A549 (cell line): ENCODE measurements at regions not wholly inside any gene's neighbourhood (a gene's known extent, or its start where the extent isn't known, plus 50 kb on each side); places are given as distances from the start of the nearest gene placed in this dataset.

Source experiments
- ATAC-seq, 2 experiments: fragments of 200-7000 bp in 1 of 2; fragments of >200 bp in 1 of 2; cut with Nextera tagmentation in 1 of 2; cut with Tn5 transposase in 1 of 2; 3 replicates each; pipeline versions ENCODE4 v1.8.0 to v1.9.1; 2018 to 2020; ENCODE audit warnings: mild to moderate bottlenecking in 1 of 2, moderate library complexity in 1 of 2
- CTCF ChIA-PET: fragments of 300-600 bp; sonication (Branson Sonifier 250); formaldehyde crosslinking; extraction: SDS; loops from one replicate; lab custom pipeline; 2021; ENCODE audit warnings: antibody characterized with exemption, inconsistent platforms; lab: Yijun Ruan, JAX
- POLR2A ChIA-PET: fragments of 350-600 bp; formaldehyde crosslinking; extraction: SDS; loops from one replicate; lab custom pipeline; 2021; ENCODE audit warnings: antibody characterized with exemption, inconsistent platforms; lab: Yijun Ruan, JAX
- DNase-seq, 2 experiments: peaks; one replicate each; pipeline versions ENCODE4 v3.0.0 to v3.0.0-alpha.2; 2011 to 2016; ENCODE audit warnings: low read depth in 1 of 2, low spot score in 1 of 2
- FAIRE-seq: peaks from 2 replicates; lab custom pipeline; 2011; peaks lifted over from hg19 to GRCh38; lab: Jason Lieb, UNC
- H3K27ac ChIP-seq, 2 experiments: fragments of >200 bp; sonication (Bioruptor Twin); formaldehyde crosslinking; 3 replicates each; pipeline ENCODE4 v1.5.1; 2016 to 2017
- H3K4me1 ChIP-seq: fragments of >200 bp; sonication (Bioruptor Twin); formaldehyde crosslinking; 3 replicates; pipeline ENCODE4 v1.6.1; 2016
- H3K4me2 ChIP-seq: fragments of >200 bp; sonication (Bioruptor Twin); formaldehyde crosslinking; 3 replicates; pipeline ENCODE4 v1.6.1; 2016
- H3K4me3 ChIP-seq: fragments of >200 bp; sonication (Bioruptor Twin); formaldehyde crosslinking; 3 replicates; pipeline ENCODE4 v1.5.1; 2016
- H3K9me3 ChIP-seq: fragments of >200 bp; sonication (Bioruptor Twin); formaldehyde crosslinking; 3 replicates; pipeline ENCODE4 v1.6.1; 2016
- BCL3 ChIP-seq: fragments of >200 bp; sonication (Bioruptor Twin); formaldehyde crosslinking; IDR thresholded peaks from 3 replicates; pipeline ENCODE4 v1.6.1; 2016
- BHLHE40 ChIP-seq: IDR thresholded peaks from 2 replicates; pipeline ENCODE4 v1.6.1; 2012; ENCODE audit warnings: low read depth, low read length, inconsistent platforms
- CEBPB ChIP-seq, 2 experiments: fragments of >200 bp in 1 of 2; sonication (Bioruptor Twin) in 1 of 2; formaldehyde crosslinking in 1 of 2; IDR thresholded peaks; 2 replicates each; pipeline ENCODE4 v1.6.1; 2012 to 2016
- EP300 ChIP-seq, 2 experiments: fragments of >200 bp; sonication (Bioruptor Twin); formaldehyde crosslinking; IDR thresholded peaks; 2 replicates in 1 of 2; 3 replicates in 1 of 2; pipeline ENCODE4 v1.6.1; 2016 to 2017
- FOSL2 ChIP-seq, 2 experiments: fragments of 450-650 bp in 1 of 2; fragments of >200 bp in 1 of 2; sonication (Bioruptor Twin) in 1 of 2; formaldehyde crosslinking; IDR thresholded peaks; 2 replicates each; pipeline versions ENCODE4 v1.5.0 to v1.6.1; 2016 to 2020; ENCODE audit warnings: mild to moderate bottlenecking in 1 of 2, moderate library complexity in 1 of 2
- FOXS1 ChIP-seq: fragments of 250-450 bp; sonication (Bioruptor Pico); IDR thresholded peaks from 2 replicates; pipeline ENCODE4 v1.5.0; 2020; ENCODE audit warnings: mild to moderate bottlenecking, moderate library complexity
- HES2 ChIP-seq: fragments of >200 bp; sonication (Bioruptor Twin); formaldehyde crosslinking; IDR thresholded peaks from 2 replicates; pipeline ENCODE4 v1.6.1; 2016
- HEYL ChIP-seq: fragments of 250-450 bp; sonication (Bioruptor Pico); IDR thresholded peaks from 2 replicates; pipeline ENCODE4 v1.8.0; 2021; ENCODE audit warnings: mild to moderate bottlenecking, moderate library complexity
- HOXB13 ChIP-seq: fragments of 250-450 bp; sonication (Bioruptor Pico); IDR thresholded peaks from 2 replicates; pipeline ENCODE4 v1.5.0; 2020; ENCODE audit warnings: low read depth, mild to moderate bottlenecking, moderate library complexity
- HOXB5 ChIP-seq: fragments of 250-450 bp; sonication (Bioruptor Pico); IDR thresholded peaks from 2 replicates; pipeline ENCODE4 v1.5.0; 2020; ENCODE audit warnings: mild to moderate bottlenecking, moderate library complexity
- JUN ChIP-seq, 2 experiments: fragments of >200 bp; sonication (Bioruptor Twin); formaldehyde crosslinking; IDR thresholded peaks; 2 replicates in 1 of 2; 3 replicates in 1 of 2; pipeline ENCODE4 v1.6.1; 2016 to 2017
- JUNB ChIP-seq: fragments of >200 bp; sonication (Bioruptor Twin); formaldehyde crosslinking; IDR thresholded peaks from 2 replicates; pipeline ENCODE4 v1.6.1; 2016
- KDM1A ChIP-seq: fragments of 200-600 bp; sonication (generic); IDR thresholded peaks from 2 replicates; pipeline ENCODE4 v1.6.1; 2016; ENCODE audit warnings: low read depth, mild to moderate bottlenecking
- KDM5A ChIP-seq: fragments of 200-600 bp; sonication (generic); IDR thresholded peaks from 2 replicates; pipeline ENCODE4 v1.6.1; 2016; ENCODE audit warnings: antibody characterized with exemption, mild to moderate bottlenecking
- MAZ ChIP-seq: fragments of 150-350 bp; IDR thresholded peaks from 2 replicates; pipeline ENCODE4 v1.6.1; 2014; ENCODE audit warnings: antibody characterized with exemption, low read depth, low read length, borderline replicate concordance
- PHF8 ChIP-seq: fragments of 200-600 bp; sonication (generic); IDR thresholded peaks from 2 replicates; pipeline ENCODE4 v1.6.1; 2016; ENCODE audit warnings: low read depth, mild to moderate bottlenecking, antibody characterized with exemption, moderate library complexity, borderline replicate concordance
- POLR2AphosphoS2 ChIP-seq: conservative IDR thresholded peaks from 2 replicates; pipeline ENCODE4 v1.6.1; 2012; ENCODE audit warnings: low read length, improper control_type of control experiment, inconsistent platforms
- RNF2 ChIP-seq: fragments of 200-600 bp; sonication (generic); IDR thresholded peaks from 2 replicates; pipeline ENCODE4 v1.6.1; 2016; ENCODE audit warnings: low read depth, mild to moderate bottlenecking, antibody characterized with exemption, moderate library complexity, borderline replicate concordance
- SREBF2 ChIP-seq: fragments of 450-650 bp; IDR thresholded peaks from 2 replicates; pipeline ENCODE4 v1.6.1; 2014; ENCODE audit warnings: mild to moderate bottlenecking, moderate library complexity
- ZFP36 ChIP-seq: fragments of 450-650 bp; IDR thresholded peaks from 2 replicates; pipeline ENCODE4 v1.6.1; 2014; ENCODE audit warnings: borderline replicate concordance; ENCODE audit not compliant: partially characterized antibody
- WGBS: methylation state at CpG from one replicate; pipeline ENCODE4 v1.1.6; 2017; ENCODE audit errors: missing lambda C conversion rate; 5-methylcytosine and 5-hydroxymethylcytosine counted together

GRCh38 chr1:186775881-186776560 is 52.7 kb upstream of the PLA2G4A start:
- Histone ChIP-seq H3K9me3 (no peaks in the 10 kb centered on the region), H3K4me3 (no peak overlapping the region), H3K4me2 (no peak overlapping the region)
- FAIRE-seq = no peak
- CTCF ChIA-PET = interaction anchor here (1.2 kb wide), 1 partner anchor 8 kb away, joined by 3 read pairs; no protein-coding TSS in a partner anchor
- WGBS = 87% methylated on average over 1 of the region's 1 CpG
- POLR2A ChIA-PET = no interaction called here
- no peak for TF ChIP-seq JUNB
- no peak for TF ChIP-seq CEBPB (IDR thresholded peaks at IDR 0.05)
- TF ChIP-seq FOSL2 (IDR thresholded peaks at IDR 0.05) = no peak
- no peak for TF ChIP-seq FOSL2 (CRISPR knock-in tag; IDR thresholded peaks at IDR 0.05)
- TF ChIP-seq, all 56 proteins: peak for 0
- ATAC-seq (no peak), DNase-seq (no peak)
- Histone ChIP-seq H3K27ac (no peak overlapping the region), H3K4me1 (no peaks in the 10 kb centered on the region)

- no peak for DNase-seq
- WGBS = 82% methylated on average over 2 of the region's 2 CpGs
- POLR2A ChIA-PET = no interaction called here
Measured at GRCh38 chr1:186775036-186775435, 53.7 kb upstream of the PLA2G4A start.

GRCh38 chr1:186772228-186772627 is 56.5 kb upstream of the PLA2G4A start:
- FAIRE-seq = no peak
- Histone ChIP-seq H3K4me1 (peaks cover 5% of the 10 kb centered on the region; the same call in 1 of the 3 replicates), H3K27ac (no peak overlapping the region), H3K4me3 (no peak overlapping the region), H3K9me3 (no peaks in the 10 kb centered on the region), H3K4me2 (no peak overlapping the region)
- ChIA-PET CTCF (interaction anchor here (0.6 to 1.1 kb wide), 3 partner anchors 9 to 95 kb away, joined by 3 to 4 read pairs (median 3); no protein-coding TSS in a partner anchor), POLR2A (no interaction called here)
- no peak for ATAC-seq
- TF ChIP-seq RNF2 (no peak), HEYL (CRISPR knock-in tag) (no peak), ZFP36 (no peak), HOXB13 (CRISPR knock-in tag) (no peak), JUN (IDR thresholded peaks at IDR 0.05) (no peak), BCL3 (no peak), MAZ (no peak), PHF8 (no peak), POLR2AphosphoS2 (no peak), EP300 (IDR thresholded peaks at IDR 0.05) (no peak), KDM1A (no peak)
- no peak for DNase-seq
- 87% methylated on average over 3 of the region's 3 CpGs for WGBS

More at GRCh38 chr1:186775036-186775435, 53.7 kb upstream of the PLA2G4A start:
- no peak for ATAC-seq
- H3K4me2 ChIP-seq = no peak overlapping the region
- H3K9me3 ChIP-seq = no peaks in the 10 kb centered on the region
- CTCF ChIA-PET = no interaction called here
- no peak for FAIRE-seq
- H3K4me3 ChIP-seq = no peak overlapping the region
- H3K4me1 ChIP-seq = no peaks in the 10 kb centered on the region
- no peak overlapping the region for H3K27ac ChIP-seq
- TF ChIP-seq HOXB13 (CRISPR knock-in tag) (no peak), HEYL (CRISPR knock-in tag) (no peak), SREBF2 (no peak), BHLHE40 (no peak), EP300 (IDR thresholded peaks at IDR 0.05) (no peak), FOXS1 (CRISPR knock-in tag) (no peak), HOXB5 (CRISPR knock-in tag) (no peak), RNF2 (no peak), KDM5A (no peak), HES2 (no peak)
